SK-N-SH treated with all-trans-retinoic acid at 6 μM for 48 hours (cell line): ENCODE measurements at regions not wholly inside any gene's neighbourhood (a gene's known extent, or its start where the extent isn't known, plus 50 kb on each side); places are given as distances from the start of the nearest gene placed in this dataset.

Source experiments
- GLIS3 ChIP-seq: fragments of 250-450 bp; sonication (Bioruptor Pico); IDR thresholded peaks from 2 replicates; pipeline ENCODE4 v1.5.0; 2020; ENCODE audit warnings: mild to moderate bottlenecking, moderate library complexity
- TOX ChIP-seq: fragments of 250-450 bp; sonication (Bioruptor Pico); IDR thresholded peaks from 2 replicates; pipeline ENCODE4 v1.8.0; 2021; ENCODE audit warnings: mild to moderate bottlenecking, moderate library complexity, borderline replicate concordance
- TSHZ2 ChIP-seq: fragments of 250-450 bp; sonication (Bioruptor Pico); IDR thresholded peaks from 2 replicates; pipeline ENCODE4 v1.5.0; 2020; ENCODE audit warnings: mild to moderate bottlenecking, moderate library complexity
- ZC3H10 ChIP-seq: fragments of 250-450 bp; sonication (Bioruptor Pico); IDR thresholded peaks from 2 replicates; pipeline ENCODE4 v1.5.1; 2021; ENCODE audit warnings: mild to moderate bottlenecking, moderate library complexity
- ZFP3 ChIP-seq: fragments of 250-450 bp; sonication (Bioruptor Pico); IDR thresholded peaks from 2 replicates; pipeline ENCODE4 v1.5.0; 2020; ENCODE audit warnings: mild to moderate bottlenecking, moderate library complexity
- ZNF8 ChIP-seq: fragments of 450-650 bp; formaldehyde crosslinking; IDR thresholded peaks from 2 replicates; pipeline ENCODE4 v1.5.0; 2020; ENCODE audit warnings: mild to moderate bottlenecking, moderate library complexity

DNA sequence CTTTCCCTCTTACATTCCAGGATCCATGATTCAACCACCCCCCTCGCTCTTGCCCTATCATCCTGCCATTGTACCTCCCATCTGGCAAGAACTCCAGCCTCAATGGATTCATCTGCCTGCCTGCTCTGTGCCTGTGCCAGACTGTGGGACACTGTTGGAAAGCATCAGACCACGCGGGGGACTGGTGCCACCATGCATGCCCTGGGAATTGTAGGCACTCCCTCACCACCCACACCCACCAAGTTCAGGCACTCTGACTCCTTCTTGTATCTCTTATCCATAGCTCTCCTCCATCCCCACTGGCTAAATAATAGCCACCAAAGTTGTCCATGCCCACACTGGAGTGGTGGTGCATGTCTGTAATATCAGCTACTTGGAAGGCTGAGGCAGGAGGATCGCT is 143.8 kb downstream of the TPRA1 start:
- TF ChIP-seq ZNF8 (CRISPR knock-in tag) (no peak), TOX (CRISPR knock-in tag) (no peak), TSHZ2 (CRISPR knock-in tag) (no peak), ZFP3 (CRISPR knock-in tag) (no peak), GLIS3 (CRISPR knock-in tag) (no peak), ZC3H10 (CRISPR knock-in tag) (no peak)
